Nephron progenitor cell (in vitro differentiated cells): ENCODE measurements at regions not wholly inside any gene's neighbourhood (a gene's known extent, or its start where the extent isn't known, plus 50 kb on each side); places are given as distances from the start of the nearest gene placed in this dataset.

Source experiments
- DNase-seq: peaks from one replicate; pipeline ENCODE4 v3.0.0; 2021
- H3K27ac Mint-ChIP-seq: 2 replicates; pipeline ENCODE4 v1.8.0; 2021; ENCODE audit warnings: mild to moderate bottlenecking, moderate library complexity, mixed read lengths
- H3K27me3 Mint-ChIP-seq: 2 replicates; pipeline ENCODE4 v1.8.0; 2021; ENCODE audit warnings: mild to moderate bottlenecking, low read depth, mixed read lengths; ENCODE audit not compliant: poor library complexity
- H3K36me3 Mint-ChIP-seq: 2 replicates; pipeline ENCODE4 v1.8.0; 2021; ENCODE audit warnings: low read depth, mixed read lengths
- H3K4me1 Mint-ChIP-seq: 2 replicates; pipeline ENCODE4 v1.8.0; 2021; ENCODE audit warnings: mixed read lengths
- H3K4me3 Mint-ChIP-seq: 2 replicates; pipeline ENCODE4 v1.8.0; 2021; ENCODE audit warnings: mild to moderate bottlenecking, moderate library complexity, mixed read lengths
- H3K9me3 Mint-ChIP-seq: 2 replicates; pipeline ENCODE4 v1.8.0; 2021; ENCODE audit warnings: mild to moderate bottlenecking, moderate library complexity, mixed read lengths
- TF ChIP-seq, protein P1 (sequence below): fragments of 200-600 bp; sonication (generic); IDR thresholded peaks from 2 replicates; pipeline ENCODE4 v1.5.0; 2021; ENCODE audit warnings: antibody characterized with exemption

DNA sequence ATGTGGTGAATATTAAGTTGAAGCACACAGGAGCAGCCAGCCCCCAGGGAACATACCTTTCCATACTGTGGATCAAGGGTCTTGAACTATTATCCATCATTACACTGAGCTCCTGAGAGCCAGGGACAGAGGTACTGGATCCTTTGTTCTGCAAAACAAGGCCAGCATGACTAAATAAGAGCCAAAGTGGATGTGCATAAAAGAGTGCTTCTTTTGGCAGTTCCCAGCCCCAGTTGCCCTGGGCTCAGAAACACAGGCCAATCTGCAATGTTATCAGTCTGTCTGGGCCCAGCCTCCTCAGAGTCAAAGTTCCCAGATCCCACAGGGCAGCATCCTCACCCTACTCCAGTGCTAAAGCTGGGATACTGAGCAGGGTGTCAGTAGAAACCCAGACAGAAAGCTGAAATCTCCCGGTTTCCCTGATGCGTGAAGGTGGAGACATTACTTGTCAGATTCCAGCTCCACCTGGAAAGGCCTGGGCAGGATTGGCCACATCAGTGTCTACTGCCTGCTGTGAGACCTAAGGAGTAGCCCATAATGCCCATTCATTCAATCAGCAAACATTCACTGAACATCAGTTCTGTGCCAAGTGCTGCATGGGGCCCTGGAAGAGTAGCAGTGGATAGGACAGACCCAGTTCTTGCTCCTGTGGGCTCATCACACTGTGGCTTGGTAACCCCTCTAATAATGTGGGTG is 342.7 kb downstream of the CXCL12 start:
- H3K9me3 Mint-ChIP-seq, result peaks cover 14% of the 10 kb centered on the region
- TF ChIP-seq, protein P1, sequence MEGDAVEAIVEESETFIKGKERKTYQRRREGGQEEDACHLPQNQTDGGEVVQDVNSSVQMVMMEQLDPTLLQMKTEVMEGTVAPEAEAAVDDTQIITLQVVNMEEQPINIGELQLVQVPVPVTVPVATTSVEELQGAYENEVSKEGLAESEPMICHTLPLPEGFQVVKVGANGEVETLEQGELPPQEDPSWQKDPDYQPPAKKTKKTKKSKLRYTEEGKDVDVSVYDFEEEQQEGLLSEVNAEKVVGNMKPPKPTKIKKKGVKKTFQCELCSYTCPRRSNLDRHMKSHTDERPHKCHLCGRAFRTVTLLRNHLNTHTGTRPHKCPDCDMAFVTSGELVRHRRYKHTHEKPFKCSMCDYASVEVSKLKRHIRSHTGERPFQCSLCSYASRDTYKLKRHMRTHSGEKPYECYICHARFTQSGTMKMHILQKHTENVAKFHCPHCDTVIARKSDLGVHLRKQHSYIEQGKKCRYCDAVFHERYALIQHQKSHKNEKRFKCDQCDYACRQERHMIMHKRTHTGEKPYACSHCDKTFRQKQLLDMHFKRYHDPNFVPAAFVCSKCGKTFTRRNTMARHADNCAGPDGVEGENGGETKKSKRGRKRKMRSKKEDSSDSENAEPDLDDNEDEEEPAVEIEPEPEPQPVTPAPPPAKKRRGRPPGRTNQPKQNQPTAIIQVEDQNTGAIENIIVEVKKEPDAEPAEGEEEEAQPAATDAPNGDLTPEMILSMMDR, result no peak
- no peak overlapping the region for H3K4me3 Mint-ChIP-seq
- H3K27me3 Mint-ChIP-seq, result peaks cover 5% of the 10 kb centered on the region
- no peak overlapping the region for H3K27ac Mint-ChIP-seq
- peaks cover 36% of the 10 kb centered on the region for H3K4me1 Mint-ChIP-seq
- H3K36me3 Mint-ChIP-seq, result no peaks in the 10 kb centered on the region
- no peak for DNase-seq

DNA sequence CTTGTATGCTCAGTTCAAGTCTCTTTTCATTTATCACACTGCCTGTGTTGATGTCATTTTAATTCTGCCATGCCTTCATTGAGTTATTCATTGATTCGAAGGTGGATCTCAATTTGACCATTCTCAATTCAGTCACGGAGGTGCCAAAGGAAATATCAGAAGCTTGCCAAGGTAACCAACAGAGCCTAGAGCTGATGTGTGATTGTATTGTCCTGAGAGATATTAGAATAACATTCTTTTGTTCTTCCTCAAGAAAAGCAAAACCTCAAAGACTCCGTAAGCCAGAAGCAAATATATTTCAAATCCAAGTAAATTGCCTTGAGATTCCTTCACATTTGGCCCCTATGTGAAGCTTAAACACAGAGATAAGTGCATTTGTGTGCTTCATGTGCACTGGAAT is 345.3 kb downstream of the CXCL12 start:
- H3K4me1 Mint-ChIP-seq, result peaks cover 10% of the 10 kb centered on the region
- no peak for DNase-seq
- H3K9me3 Mint-ChIP-seq, result peaks cover 14% of the 10 kb centered on the region
- no peak overlapping the region for H3K4me3 Mint-ChIP-seq
- H3K36me3 Mint-ChIP-seq, result no peaks in the 10 kb centered on the region
- H3K27me3 Mint-ChIP-seq, result peaks cover 9% of the 10 kb centered on the region
- TF ChIP-seq, protein P1, result no peak
- H3K27ac Mint-ChIP-seq, result no peak overlapping the region

DNA sequence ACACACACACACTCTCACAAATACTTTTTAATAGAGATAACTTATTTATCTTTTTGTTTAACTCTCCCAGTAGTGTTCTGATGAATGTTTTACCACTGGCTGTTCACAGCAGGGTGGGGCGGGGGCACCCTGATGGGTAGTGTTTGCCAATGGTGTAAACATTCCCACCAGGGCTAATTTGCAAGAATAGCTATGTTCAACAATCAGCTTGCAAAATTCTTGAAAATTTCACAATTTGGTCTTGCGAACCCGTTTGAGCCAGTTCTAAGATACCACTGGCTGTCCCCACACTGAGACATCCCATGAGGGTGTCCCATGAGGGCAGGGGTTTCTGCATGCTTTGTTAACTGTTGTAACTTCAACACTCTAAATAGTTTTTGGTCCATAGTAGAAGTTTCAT is 348.5 kb downstream of the CXCL12 start:
- DNase-seq, result no peak
- Mint-ChIP-seq H3K36me3 (no peaks in the 10 kb centered on the region), H3K9me3 (peaks cover 14% of the 10 kb centered on the region), H3K27me3 (peaks cover 9% of the 10 kb centered on the region), H3K4me1 (peaks cover under 1% of the 10 kb centered on the region), H3K4me3 (no peak overlapping the region), H3K27ac (no peak overlapping the region)
- TF ChIP-seq, protein P1, result no peak

DNA sequence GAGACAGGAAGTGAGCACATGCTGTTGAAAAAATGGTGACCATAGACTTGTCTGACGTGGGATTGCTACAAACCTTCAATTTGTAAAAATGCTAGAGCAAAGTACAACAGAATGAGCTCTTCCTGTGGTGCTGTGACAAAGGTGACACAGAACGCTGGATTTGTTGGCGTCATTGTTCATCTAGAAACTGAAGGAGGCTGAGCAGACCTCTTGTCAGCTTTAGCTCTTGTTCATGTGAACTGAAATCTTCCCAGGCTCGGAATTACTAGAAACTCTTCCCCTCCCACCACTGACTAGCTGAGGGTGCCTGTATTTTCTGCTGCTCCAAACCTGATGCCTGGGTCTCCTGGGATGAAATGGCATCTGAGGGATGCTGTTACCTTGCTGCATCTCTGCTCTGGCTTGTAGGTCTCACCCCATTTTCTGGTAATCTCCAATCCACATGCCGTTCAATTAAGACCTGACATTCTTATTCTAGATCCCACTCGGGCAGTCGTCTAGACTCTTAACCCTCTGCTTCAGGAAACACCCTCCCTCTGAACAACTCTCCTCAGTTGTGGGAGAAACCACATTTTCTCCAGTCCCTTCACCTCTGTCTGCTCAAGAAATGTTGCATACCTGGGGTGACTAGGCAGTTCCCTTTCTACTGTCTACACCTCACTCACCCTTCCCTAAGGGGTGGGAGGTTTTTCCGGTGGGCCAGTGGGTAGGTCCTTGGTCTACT is 349.3 kb downstream of the CXCL12 start:
- H3K27me3 Mint-ChIP-seq, result peaks cover 9% of the 10 kb centered on the region
- TF ChIP-seq, protein P1, result no peak
- H3K9me3 Mint-ChIP-seq, result peaks cover 11% of the 10 kb centered on the region
- no peak for DNase-seq
- H3K4me1 Mint-ChIP-seq, result peaks cover 8% of the 10 kb centered on the region
- H3K36me3 Mint-ChIP-seq, result no peaks in the 10 kb centered on the region
- peak overlapping the region; percentile 36 for H3K27ac Mint-ChIP-seq
- H3K4me3 Mint-ChIP-seq, result no peak overlapping the region

DNA sequence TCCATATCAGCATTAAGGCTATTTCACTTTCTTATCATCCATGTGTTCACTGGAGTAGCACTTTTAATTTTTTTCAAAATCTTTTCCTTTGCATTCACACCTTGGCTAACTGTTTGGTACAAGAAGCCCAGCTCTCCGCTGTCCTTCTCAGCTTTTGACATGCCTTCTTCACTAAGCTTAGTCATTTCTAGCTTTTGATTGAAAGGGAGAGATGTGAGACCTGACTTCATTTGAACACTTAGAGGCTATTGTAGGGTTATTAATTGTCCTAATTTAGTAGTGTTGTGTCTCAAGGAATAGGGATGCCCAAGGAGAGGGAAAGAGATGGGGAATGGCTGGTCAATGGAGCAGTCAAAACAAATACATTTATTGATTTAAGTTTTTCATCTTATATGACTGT is 350.0 kb downstream of the CXCL12 start:
- DNase-seq, result no peak
- H3K4me1 Mint-ChIP-seq, result peaks cover 13% of the 10 kb centered on the region
- H3K27me3 Mint-ChIP-seq, result peaks cover 4% of the 10 kb centered on the region
- H3K27ac Mint-ChIP-seq, result no peak overlapping the region
- no peak overlapping the region for H3K4me3 Mint-ChIP-seq
- H3K36me3 Mint-ChIP-seq, result no peaks in the 10 kb centered on the region
- peaks cover 5% of the 10 kb centered on the region for H3K9me3 Mint-ChIP-seq
- TF ChIP-seq, protein P1, result no peak

DNA sequence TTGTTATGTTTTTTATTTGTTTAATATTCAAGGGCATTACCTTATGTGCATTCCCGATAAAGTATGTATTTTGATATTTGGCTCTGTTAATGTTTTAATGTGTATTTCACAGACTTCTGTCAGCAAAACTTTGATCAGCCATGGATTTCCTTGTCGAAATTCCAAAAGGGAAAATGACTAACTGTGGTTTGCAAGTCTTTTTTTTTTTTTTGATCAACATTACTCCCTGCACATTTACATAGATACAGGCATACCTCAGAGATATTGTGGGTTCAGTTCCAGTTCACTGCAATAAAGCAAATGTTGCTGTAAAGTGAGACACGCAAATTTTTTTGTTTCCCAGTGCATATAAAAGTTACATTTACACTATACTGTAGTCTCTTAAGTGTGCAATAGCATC is 351.9 kb downstream of the CXCL12 start:
- Mint-ChIP-seq H3K27ac (no peak overlapping the region), H3K27me3 (peaks cover 3% of the 10 kb centered on the region), H3K9me3 (no peaks in the 10 kb centered on the region)

More for the DNA sequence above, 351.9 kb downstream of the CXCL12 start:
- TF ChIP-seq, protein P1, result no peak
- Mint-ChIP-seq H3K4me3 (no peak overlapping the region), H3K36me3 (no peaks in the 10 kb centered on the region), H3K4me1 (peaks cover 25% of the 10 kb centered on the region)
- no peak for DNase-seq
